ENCODE measurements at regions not wholly inside any gene's neighbourhood (a gene's known extent, or its start where the extent isn't known, plus 50 kb on each side); places are given as distances from the start of the nearest gene placed in this dataset.
"Not testable (repeated sequence)": the region's sequence is repeated elsewhere in the genome, so short reads cannot be mapped to it uniquely, and the experiment has no call there.

GRCh38 chr6:6875818-6876470 lies 231.8 kb upstream of the RREB1 start:
- Mint-ChIP-seq H3K27ac (no peak overlapping the region), H3K4me3 (no peak overlapping the region), H3K36me3 (ENCODE audit: low read depth) (no peaks in the 10 kb centered on the region), H3K27me3 (peaks cover 6% of the 10 kb centered on the region), H3K9me3 (no peaks in the 10 kb centered on the region), H3K4me1 (ENCODE audit: low read depth) (peaks cover 12% of the 10 kb centered on the region)
- ChIA-PET CTCF (interaction anchor here (0.8 kb wide), 1 partner anchor 179 kb away, joined by 3 read pairs; no protein-coding TSS in a partner anchor), POLR2A (no interaction called here)
- TF ChIP-seq CTCF (IDR thresholded peaks at IDR 0.05), result no peak
- ATAC-seq (peak; percentile 27), DNase-seq (no peak)
- intact Hi-C loops (cut with micrococcal nuclease), result no loop called here

- CTCF ChIA-PET; H3K9me3 Mint-ChIP-seq; DNase-seq; H3K27ac Mint-ChIP-seq; H3K4me3 Mint-ChIP-seq; H3K36me3 Mint-ChIP-seq (ENCODE audit: low read depth); ATAC-seq; intact Hi-C loops (cut with micrococcal nuclease); H3K27me3 Mint-ChIP-seq; POLR2A ChIA-PET: not testable (repeated sequence)
- peaks cover 11% of the 10 kb centered on the region for H3K4me1 Mint-ChIP-seq (ENCODE audit: low read depth)
Measured at GRCh38 chr6:6877792-6878191, 230.0 kb upstream of the RREB1 start.

GRCh38 chr6:6878887-6879585 lies 228.7 kb upstream of the RREB1 start:
- no peak for TF ChIP-seq CTCF (IDR thresholded peaks at IDR 0.05)
- no peak overlapping the region for H3K27ac Mint-ChIP-seq
- no peaks in the 10 kb centered on the region for H3K9me3 Mint-ChIP-seq
- peaks cover 8% of the 10 kb centered on the region for H3K4me1 Mint-ChIP-seq (ENCODE audit: low read depth)
- ATAC-seq (no peak), DNase-seq (no peak)
- H3K4me3 Mint-ChIP-seq, result no peak overlapping the region
- CTCF ChIA-PET, result no interaction called here
- H3K36me3 Mint-ChIP-seq (ENCODE audit: low read depth), result no peaks in the 10 kb centered on the region
- peaks cover 6% of the 10 kb centered on the region for H3K27me3 Mint-ChIP-seq
- intact Hi-C loops (cut with micrococcal nuclease), result no loop called here
- POLR2A ChIA-PET, result no interaction called here

GRCh38 chr6:6879586-6879974 lies 228.2 kb upstream of the RREB1 start:
- ATAC-seq, H3K27ac Mint-ChIP-seq: not testable (repeated sequence)

GRCh38 chr6:6880745-6881437 lies 226.9 kb upstream of the RREB1 start:
- no peak for ATAC-seq
- Mint-ChIP-seq H3K36me3 (ENCODE audit: low read depth) (no peaks in the 10 kb centered on the region), H3K4me1 (ENCODE audit: low read depth) (peaks cover 9% of the 10 kb centered on the region), H3K9me3 (no peaks in the 10 kb centered on the region), H3K4me3 (no peak overlapping the region), H3K27me3 (peaks cover 6% of the 10 kb centered on the region), H3K27ac (no peak overlapping the region)
- no peak for TF ChIP-seq CTCF (IDR thresholded peaks at IDR 0.05)
- CTCF ChIA-PET, result interaction anchor here (1.0 to 2.4 kb wide), 4 partner anchors 9 to 363 kb away, joined by 3 to 6 read pairs (median 4); no protein-coding TSS in a partner anchor
- POLR2A ChIA-PET, result no interaction called here
- intact Hi-C loops (cut with micrococcal nuclease), result no loop called here
- DNase-seq, result no peak

More at GRCh38 chr6:6879586-6879974, 228.2 kb upstream of the RREB1 start:
- intact Hi-C loops (cut with micrococcal nuclease); H3K4me1 Mint-ChIP-seq (ENCODE audit: low read depth); H3K4me3 Mint-ChIP-seq; H3K36me3 Mint-ChIP-seq (ENCODE audit: low read depth); H3K9me3 Mint-ChIP-seq; POLR2A ChIA-PET; CTCF ChIA-PET; DNase-seq; H3K27me3 Mint-ChIP-seq: not testable (repeated sequence)

All from activated CD8-positive, alpha-beta T cell treated with anti-CD3 and anti-CD28 coated beads for 36 hours (primary cell).